Keratinocyte (primary cell): ENCODE measurements at regions not wholly inside any gene's neighbourhood (a gene's known extent, or its start where the extent isn't known, plus 50 kb on each side); places are given as distances from the start of the nearest gene placed in this dataset.

ENCODE experiments used
- EZH2 ChIP-seq: IDR thresholded peaks from one replicate; pipeline ENCODE4 v1.6.1; 2012; ENCODE audit warnings: inconsistent platforms, mild to moderate bottlenecking, low read length, moderate library complexity
- TF ChIP-seq, protein P1 (sequence below), 3 experiments: IDR thresholded peaks in 1 of 3; conservative IDR thresholded peaks in 1 of 3; optimal IDR thresholded peaks in 1 of 3; 2 replicates in 2 of 3; 3 replicates in 1 of 3; pipeline versions ENCODE3 to v1.5.1; 2011; ENCODE audit warnings: low read length in 3 of 3, mild to moderate bottlenecking in 3 of 3, moderate library complexity in 2 of 3, control low read depth in 1 of 3, inconsistent platforms in 1 of 3; ENCODE audit not compliant: insufficient read depth in 2 of 3; ENCODE audit errors: extremely low read depth in 1 of 3

DNA sequence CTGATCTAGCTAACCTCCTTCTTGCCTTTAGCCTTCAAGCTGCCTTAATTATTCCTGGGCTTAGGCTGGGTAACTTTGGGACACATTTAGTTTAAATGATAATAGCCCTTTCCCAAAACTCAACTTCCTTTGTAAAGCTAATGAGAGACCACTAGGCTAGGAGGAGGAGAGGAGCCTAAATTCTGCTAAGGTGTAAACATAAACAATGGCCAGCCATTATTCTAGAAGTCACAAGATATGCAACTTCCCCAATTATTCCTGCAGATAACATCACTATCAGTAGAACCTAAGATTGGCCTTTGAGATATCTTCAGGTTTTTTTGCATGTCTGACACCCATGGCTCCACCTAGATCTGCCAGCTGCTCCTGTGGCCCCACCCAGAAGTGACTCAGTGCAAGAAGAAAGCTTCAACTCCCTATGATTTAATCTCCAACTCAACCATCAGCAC, 131.2 kb upstream of the FAM20A start:
- TF ChIP-seq, protein P1, sequence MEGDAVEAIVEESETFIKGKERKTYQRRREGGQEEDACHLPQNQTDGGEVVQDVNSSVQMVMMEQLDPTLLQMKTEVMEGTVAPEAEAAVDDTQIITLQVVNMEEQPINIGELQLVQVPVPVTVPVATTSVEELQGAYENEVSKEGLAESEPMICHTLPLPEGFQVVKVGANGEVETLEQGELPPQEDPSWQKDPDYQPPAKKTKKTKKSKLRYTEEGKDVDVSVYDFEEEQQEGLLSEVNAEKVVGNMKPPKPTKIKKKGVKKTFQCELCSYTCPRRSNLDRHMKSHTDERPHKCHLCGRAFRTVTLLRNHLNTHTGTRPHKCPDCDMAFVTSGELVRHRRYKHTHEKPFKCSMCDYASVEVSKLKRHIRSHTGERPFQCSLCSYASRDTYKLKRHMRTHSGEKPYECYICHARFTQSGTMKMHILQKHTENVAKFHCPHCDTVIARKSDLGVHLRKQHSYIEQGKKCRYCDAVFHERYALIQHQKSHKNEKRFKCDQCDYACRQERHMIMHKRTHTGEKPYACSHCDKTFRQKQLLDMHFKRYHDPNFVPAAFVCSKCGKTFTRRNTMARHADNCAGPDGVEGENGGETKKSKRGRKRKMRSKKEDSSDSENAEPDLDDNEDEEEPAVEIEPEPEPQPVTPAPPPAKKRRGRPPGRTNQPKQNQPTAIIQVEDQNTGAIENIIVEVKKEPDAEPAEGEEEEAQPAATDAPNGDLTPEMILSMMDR (optimal IDR thresholded peaks at IDR 0.05 in 1 of 3, IDR thresholded peaks at IDR 0.05 in 1 of 3, conservative IDR thresholded peaks at IDR 0.05 in 1 of 3; ENCODE audit: extremely low read depth in 1 of 3, insufficient read depth in 2 of 3, low read length in 3 of 3) = no peak
- no peak for TF ChIP-seq EZH2
